Breast epithelium (tissue), 4 donors: ENCODE measurements at regions not wholly inside any gene's neighbourhood (a gene's known extent, or its start where the extent isn't known, plus 50 kb on each side); places are given as distances from the start of the nearest gene placed in this dataset.
A peak's percentile ranks its signal among the peaks of the same experiment; 100 is the strongest.

Experiments used
- DNase-seq, 2 donors: peaks; one replicate each; pipeline ENCODE4 v3.0.0-alpha.2; 2019; ENCODE audit warnings: low spot score in 2 of 2
- H3K27ac ChIP-seq, 2 donors: fragments of 200-600 bp; sonication (generic) in 1 of 2; one replicate each; pipeline ENCODE4 v1.5.1; 2016 to 2019; ENCODE audit warnings: mild to moderate bottlenecking in 1 of 2
- H3K27me3 ChIP-seq, 2 donors: fragments of 200-600 bp; sonication (generic) in 1 of 2; one replicate each; pipeline versions ENCODE4 v1.5.1 to v1.6.0; 2017 to 2019; ENCODE audit warnings: control low read depth in 1 of 2, mild to moderate bottlenecking in 1 of 2
- H3K36me3 ChIP-seq: fragments of 200-600 bp; one replicate; pipeline ENCODE4 v1.5.1; 2019
- H3K4me1 ChIP-seq, 2 donors: fragments of 200-600 bp; sonication (generic); one replicate each; pipeline ENCODE4 v1.5.1; 2016 to 2019; ENCODE audit warnings: control low read depth in 1 of 2
- H3K4me3 ChIP-seq, 3 donors: fragments of 200-600 bp; sonication (generic); 1 replicate in 2 of 3; 2 replicates in 1 of 3; pipeline ENCODE4 v1.5.1; 2016 to 2019; ENCODE audit warnings: mild to moderate bottlenecking in 3 of 3, moderate library complexity in 2 of 3
- H3K9me3 ChIP-seq, 2 donors: fragments of 200-600 bp; sonication (generic) in 1 of 2; one replicate each; pipeline ENCODE4 v1.5.1; 2016 to 2019; ENCODE audit warnings: control low read depth in 1 of 2
- CTCF ChIP-seq, 3 donors: fragments of 450-650 bp; IDR thresholded peaks; one replicate each; pipeline ENCODE4 v1.5.1; 2016 to 2017; ENCODE audit warnings: antibody characterized with exemption in 3 of 3, mild to moderate bottlenecking in 3 of 3, moderate library complexity in 3 of 3
- POLR2A ChIP-seq: fragments of 450-650 bp; IDR thresholded peaks from one replicate; pipeline ENCODE4 v1.6.1; 2016; ENCODE audit warnings: antibody characterized with exemption, mild to moderate bottlenecking, moderate library complexity
- POLR2AphosphoS5 ChIP-seq, 3 donors: sonication (generic); formaldehyde crosslinking; IDR thresholded peaks; one replicate each; pipeline ENCODE4 v1.6.1; 2017; ENCODE audit warnings: antibody characterized with exemption in 3 of 3
- intact Hi-C: fragments of 100-400 bp; cut with DNase I; formaldehyde crosslinking; loops from one replicate; pipeline ENCODE4 v1.15.1; 2023; ENCODE audit warnings: low total_unique reads

GRCh38 chr5:68644971-68645370 lies 429.4 kb downstream of the PIK3R1 start:
- H3K36me3 ChIP-seq, result no peaks in the 10 kb centered on the region
- no peaks in the 10 kb centered on the region for H3K4me1 ChIP-seq
- no peaks in the 10 kb centered on the region for H3K9me3 ChIP-seq
- TF ChIP-seq POLR2A (no peak), POLR2AphosphoS5 (IDR thresholded peaks at IDR 0.05) (no peak), CTCF (IDR thresholded peaks at IDR 0.05) (no peak)
- intact Hi-C loops, result no loop called here
- no peak overlapping the region for H3K4me3 ChIP-seq
- no peak overlapping the region for H3K27ac ChIP-seq
- no peaks in the 10 kb centered on the region for H3K27me3 ChIP-seq
- no peak for DNase-seq

GRCh38 chr5:68646144-68646543 lies 430.6 kb downstream of the PIK3R1 start:
- no peaks in the 10 kb centered on the region for H3K27me3 ChIP-seq
- no peaks in the 10 kb centered on the region for H3K36me3 ChIP-seq
- no peak overlapping the region for H3K27ac ChIP-seq
- intact Hi-C loops, result no loop called here
- H3K9me3 ChIP-seq, result no peaks in the 10 kb centered on the region
- H3K4me3 ChIP-seq, result no peak overlapping the region
- no peaks in the 10 kb centered on the region for H3K4me1 ChIP-seq
- no peak for TF ChIP-seq CTCF (IDR thresholded peaks at IDR 0.05)
- TF ChIP-seq POLR2A, result no peak
- TF ChIP-seq POLR2AphosphoS5 (IDR thresholded peaks at IDR 0.05), result no peak
- no peak for DNase-seq

DNA sequence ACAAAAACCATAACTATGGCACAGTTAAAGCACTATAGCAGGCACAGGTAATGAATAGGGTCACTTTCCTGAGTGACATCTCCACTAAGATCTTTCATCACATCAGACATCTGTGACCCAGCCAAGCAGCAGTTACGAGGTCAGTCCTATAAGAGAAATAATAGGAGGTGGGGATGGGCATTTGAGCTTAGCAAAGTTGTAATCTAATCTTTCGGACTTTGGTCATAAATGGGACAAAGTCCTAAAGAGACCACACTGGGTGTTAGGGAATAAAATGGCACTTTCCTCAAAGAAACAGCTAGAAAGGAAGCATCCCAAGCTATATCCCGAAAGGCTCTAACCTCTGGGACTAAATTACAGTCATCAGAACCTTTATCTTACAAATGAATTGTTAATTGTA lies 432.2 kb downstream of the PIK3R1 start:
- H3K27ac ChIP-seq, result no peak overlapping the region
- intact Hi-C loops, result no loop called here

GRCh38 chr5:68648944-68649857 lies 433.6 kb downstream of the PIK3R1 start:
- peaks cover 0 to 6% of the 10 kb centered on the region in 2 donors for H3K4me1 ChIP-seq
- no peak overlapping the region for H3K4me3 ChIP-seq
- TF ChIP-seq POLR2A, result no peak
- no peak for TF ChIP-seq CTCF (IDR thresholded peaks at IDR 0.05)
- TF ChIP-seq POLR2AphosphoS5 (IDR thresholded peaks at IDR 0.05), result no peak
- peak overlapping the region; percentile 2 to 39 for H3K27ac ChIP-seq
- H3K36me3 ChIP-seq, result no peaks in the 10 kb centered on the region
- no peak for DNase-seq
- intact Hi-C loops, result no loop called here
- no peaks in the 10 kb centered on the region for H3K27me3 ChIP-seq
- H3K9me3 ChIP-seq, result no peaks in the 10 kb centered on the region

More for the DNA sequence above, 432.2 kb downstream of the PIK3R1 start:
- DNase-seq, result no peak
- Histone ChIP-seq H3K36me3 (no peaks in the 10 kb centered on the region), H3K4me1 (peaks cover 0 to 6% of the 10 kb centered on the region in 2 donors), H3K4me3 (no peak overlapping the region), H3K9me3 (no peaks in the 10 kb centered on the region), H3K27me3 (no peaks in the 10 kb centered on the region)
- no peak for TF ChIP-seq POLR2A
- no peak for TF ChIP-seq CTCF (IDR thresholded peaks at IDR 0.05)
- TF ChIP-seq POLR2AphosphoS5 (IDR thresholded peaks at IDR 0.05), result no peak

DNA sequence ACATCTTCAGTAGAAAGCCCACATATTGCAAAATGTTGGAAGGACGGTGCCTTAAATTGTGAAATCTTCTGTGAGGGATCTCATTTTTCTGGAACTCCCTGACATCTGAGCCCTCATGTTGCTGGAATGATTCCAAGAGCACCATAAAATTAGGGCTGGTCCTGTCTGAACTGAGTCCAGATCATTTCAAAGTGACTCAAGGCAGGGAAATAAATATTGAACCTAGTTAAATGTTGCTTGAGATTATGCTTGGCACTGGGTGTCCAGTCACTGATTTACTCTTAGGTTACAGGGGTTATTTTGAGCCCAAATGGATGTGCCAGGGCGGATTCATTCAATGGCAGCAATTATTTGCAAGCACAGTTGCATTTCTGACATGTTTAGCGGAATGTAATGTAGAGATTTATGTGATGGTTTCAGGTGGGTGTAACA lies 437.0 kb downstream of the PIK3R1 start:
- intact Hi-C loops, result no loop called here
- TF ChIP-seq POLR2A, result no peak
- no peak for TF ChIP-seq CTCF (IDR thresholded peaks at IDR 0.05)
- peak in 1 of 3 donors; percentile 53 for TF ChIP-seq POLR2AphosphoS5 (IDR thresholded peaks at IDR 0.05)
- no peak for DNase-seq
- no peaks in the 10 kb centered on the region for H3K36me3 ChIP-seq
- H3K9me3 ChIP-seq, result no peaks in the 10 kb centered on the region
- no peaks in the 10 kb centered on the region for H3K27me3 ChIP-seq
- no peak overlapping the region for H3K4me3 ChIP-seq
- peaks cover 0 to 6% of the 10 kb centered on the region in 2 donors for H3K4me1 ChIP-seq
- H3K27ac ChIP-seq, result peak overlapping the region in 1 of 2 donors; percentile 55
